Transverse colon (tissue), 4 donors: ENCODE measurements at regions not wholly inside any gene's neighbourhood (a gene's known extent, or its start where the extent isn't known, plus 50 kb on each side); places are given as distances from the start of the nearest gene placed in this dataset.

Experiments used
- EP300 ChIP-seq: sonication (generic); formaldehyde crosslinking; IDR thresholded peaks from one replicate; pipeline ENCODE4 v1.6.1; 2017; ENCODE audit warnings: antibody characterized with exemption, low read depth
- POLR2A ChIP-seq: fragments of 450-650 bp; IDR thresholded peaks from one replicate; pipeline ENCODE4 v1.6.1; 2016; ENCODE audit warnings: antibody characterized with exemption, mild to moderate bottlenecking, moderate library complexity
- POLR2AphosphoS5 ChIP-seq, 3 donors: sonication (generic); formaldehyde crosslinking; IDR thresholded peaks; one replicate each; pipeline ENCODE4 v1.6.1; 2016; ENCODE audit warnings: antibody characterized with exemption in 3 of 3
- TF ChIP-seq, protein P1 (sequence below), 5 experiments: fragments of 200-600 bp in 3 of 5; fragments of 450-650 bp in 2 of 5; sonication (generic) in 3 of 5; IDR thresholded peaks; 1 replicate in 2 of 5; 2 replicates in 3 of 5; pipeline ENCODE4 v1.5.1; 2016 to 2017; ENCODE audit warnings: antibody characterized with exemption in 5 of 5, inconsistent platforms in 3 of 5, mild to moderate bottlenecking in 2 of 5, moderate library complexity in 1 of 5

DNA sequence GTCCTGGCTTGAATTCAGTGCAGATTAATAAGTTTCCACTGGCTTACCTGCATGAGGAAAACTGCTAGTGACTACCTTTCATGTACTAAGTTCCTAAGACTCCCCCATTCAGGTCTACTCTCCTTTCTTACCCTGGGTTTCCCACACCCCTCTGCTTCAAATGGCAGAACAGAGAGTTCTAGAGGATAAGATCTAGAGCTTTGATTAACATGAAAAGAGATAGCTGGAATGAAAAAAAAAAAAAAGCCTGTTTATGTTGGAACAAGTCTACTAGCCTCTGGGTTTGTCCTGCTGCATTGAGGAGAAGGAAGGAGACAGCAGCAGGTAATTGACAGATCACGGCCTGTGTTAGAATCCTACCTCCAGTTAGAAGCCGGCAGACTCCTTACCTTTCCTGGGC is 201.4 kb upstream of the SOX4 start:
- TF ChIP-seq, protein P1, sequence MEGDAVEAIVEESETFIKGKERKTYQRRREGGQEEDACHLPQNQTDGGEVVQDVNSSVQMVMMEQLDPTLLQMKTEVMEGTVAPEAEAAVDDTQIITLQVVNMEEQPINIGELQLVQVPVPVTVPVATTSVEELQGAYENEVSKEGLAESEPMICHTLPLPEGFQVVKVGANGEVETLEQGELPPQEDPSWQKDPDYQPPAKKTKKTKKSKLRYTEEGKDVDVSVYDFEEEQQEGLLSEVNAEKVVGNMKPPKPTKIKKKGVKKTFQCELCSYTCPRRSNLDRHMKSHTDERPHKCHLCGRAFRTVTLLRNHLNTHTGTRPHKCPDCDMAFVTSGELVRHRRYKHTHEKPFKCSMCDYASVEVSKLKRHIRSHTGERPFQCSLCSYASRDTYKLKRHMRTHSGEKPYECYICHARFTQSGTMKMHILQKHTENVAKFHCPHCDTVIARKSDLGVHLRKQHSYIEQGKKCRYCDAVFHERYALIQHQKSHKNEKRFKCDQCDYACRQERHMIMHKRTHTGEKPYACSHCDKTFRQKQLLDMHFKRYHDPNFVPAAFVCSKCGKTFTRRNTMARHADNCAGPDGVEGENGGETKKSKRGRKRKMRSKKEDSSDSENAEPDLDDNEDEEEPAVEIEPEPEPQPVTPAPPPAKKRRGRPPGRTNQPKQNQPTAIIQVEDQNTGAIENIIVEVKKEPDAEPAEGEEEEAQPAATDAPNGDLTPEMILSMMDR (IDR thresholded peaks at IDR 0.05): no peak
- TF ChIP-seq POLR2A: no peak
- TF ChIP-seq EP300: no peak
- TF ChIP-seq POLR2AphosphoS5 (IDR thresholded peaks at IDR 0.05): no peak
